ENCODE measurements at regions not wholly inside any gene's neighbourhood (a gene's known extent, or its start where the extent isn't known, plus 50 kb on each side); places are given as distances from the start of the nearest gene placed in this dataset.

DNA sequence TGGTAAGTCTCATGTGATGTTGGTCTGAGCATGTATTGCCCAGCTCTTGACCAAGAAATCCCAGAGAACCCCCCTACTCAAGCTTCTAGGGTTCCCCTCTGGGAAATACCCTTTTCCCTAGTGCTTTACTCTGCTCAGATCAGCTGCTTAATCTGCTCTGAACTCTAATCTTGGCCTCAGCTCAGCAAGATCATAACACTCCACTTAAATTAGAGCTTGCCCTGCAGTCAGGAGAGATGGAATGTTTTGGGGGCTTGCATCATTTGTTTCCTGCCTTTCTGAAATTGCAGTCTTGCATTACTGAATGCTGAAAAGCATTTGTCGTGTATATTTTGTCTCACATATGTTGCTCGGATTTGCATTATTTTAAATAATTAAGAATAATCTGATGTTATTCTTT is 1153.6 kb downstream of the FSTL5 start:
- no peaks in the 10 kb centered on the region for H3K27me3 ChIP-seq
- 87% methylated on average over 2 of the region's 2 CpGs for WGBS
- no peaks in the 10 kb centered on the region for H3K4me1 ChIP-seq
- H3K9me3 ChIP-seq = no peaks in the 10 kb centered on the region
- no peak for TF ChIP-seq EP300 (IDR thresholded peaks at IDR 0.05)
- TF ChIP-seq POLR2AphosphoS5 (IDR thresholded peaks at IDR 0.05) = no peak
- TF ChIP-seq POLR2A (IDR thresholded peaks at IDR 0.05; ENCODE audit: low read depth) = no peak
- no peak for TF ChIP-seq CTCF (IDR thresholded peaks at IDR 0.05)
- no peak for DNase-seq (ENCODE audit: extremely low spot score)
- no peak overlapping the region for H3K4me3 ChIP-seq
- no peak overlapping the region for H3K27ac ChIP-seq (replicated peaks in 1 of 4)
- intact Hi-C loops (cut with DNase I) = no loop called here
- no peaks in the 10 kb centered on the region for H3K36me3 ChIP-seq

All from esophagus muscularis mucosa (tissue), 4 donors.